OCI-M1 (cell line): ENCODE measurements at regions not wholly inside any gene's neighbourhood (a gene's known extent, or its start where the extent isn't known, plus 50 kb on each side); places are given as distances from the start of the nearest gene placed in this dataset.

Source experiments
- DNase-seq: peaks from one replicate; lab custom pipeline; 2025; lab: John Stamatoyannopoulos, UW

GRCh38 chr3:72158639-72159326 lies 373.8 kb upstream of the PROK2 start:
- DNase-seq = no peak

GRCh38 chr3:72157748-72158638 lies 373.0 kb upstream of the PROK2 start:
- DNase-seq = peak; percentile 3

GRCh38 chr3:72155391-72156064 lies 370.6 kb upstream of the PROK2 start:
- peak; percentile 28 for DNase-seq

GRCh38 chr3:72154391-72155335 lies 369.7 kb upstream of the PROK2 start:
- no peak for DNase-seq

- DNase-seq = no peak
Measured at GRCh38 chr3:72153477-72154314, 368.7 kb upstream of the PROK2 start.

- DNase-seq = no peak
Measured at GRCh38 chr3:72152551-72153476, 367.9 kb upstream of the PROK2 start.

GRCh38 chr3:72151465-72152238 lies 366.7 kb upstream of the PROK2 start:
- no peak for DNase-seq

GRCh38 chr3:72150634-72151412 lies 365.9 kb upstream of the PROK2 start:
- DNase-seq = no peak

- no peak for DNase-seq
Measured at GRCh38 chr3:72149645-72150300, 364.8 kb upstream of the PROK2 start.

GRCh38 chr3:72147600-72147999 lies 362.7 kb upstream of the PROK2 start:
- DNase-seq = no peak

GRCh38 chr3:72145506-72146380 lies 360.8 kb upstream of the PROK2 start:
- DNase-seq = no peak

- peak; percentile 93 for DNase-seq
Measured at GRCh38 chr3:72144773-72145505, 360.0 kb upstream of the PROK2 start.

GRCh38 chr3:72143966-72144717 lies 359.2 kb upstream of the PROK2 start:
- no peak for DNase-seq

- DNase-seq = peak; percentile 11
Measured at GRCh38 chr3:72143322-72143721, 358.4 kb upstream of the PROK2 start.

GRCh38 chr3:72142028-72142427 lies 357.1 kb upstream of the PROK2 start:
- DNase-seq = peak; percentile 13
